ENCODE measurements at regions not wholly inside any gene's neighbourhood (a gene's known extent, or its start where the extent isn't known, plus 50 kb on each side); places are given as distances from the start of the nearest gene placed in this dataset.

GRCh38 chr15:26376243-26376642 is 396.6 kb downstream of the GABRB3 start:
- DNase-seq (ENCODE audit: low read depth): no peak

- DNase-seq (ENCODE audit: low read depth): no peak
Measured at GRCh38 chr15:26374806-26375205, 398.1 kb downstream of the GABRB3 start.

GRCh38 chr15:26372706-26373105 is 400.2 kb downstream of the GABRB3 start:
- DNase-seq (ENCODE audit: low read depth): no peak

GRCh38 chr15:26365077-26365476 is 407.8 kb downstream of the GABRB3 start:
- DNase-seq (ENCODE audit: low read depth): no peak

GRCh38 chr15:26359855-26360254 is 413.0 kb downstream of the GABRB3 start:
- DNase-seq (ENCODE audit: low read depth): no peak

GRCh38 chr15:26358708-26359107 is 414.2 kb downstream of the GABRB3 start:
- no peak for DNase-seq (ENCODE audit: low read depth)

GRCh38 chr15:26357653-26358052 is 415.2 kb downstream of the GABRB3 start:
- no peak for DNase-seq (ENCODE audit: low read depth)

- DNase-seq (ENCODE audit: low read depth): no peak
Measured at GRCh38 chr15:26355472-26356074, 417.3 kb downstream of the GABRB3 start.

GRCh38 chr15:26352909-26353308 is 420.0 kb downstream of the GABRB3 start:
- no peak for DNase-seq (ENCODE audit: low read depth)

GRCh38 chr15:26352406-26352805 is 420.5 kb downstream of the GABRB3 start:
- no peak for DNase-seq (ENCODE audit: low read depth)

- DNase-seq (ENCODE audit: low read depth): no peak
Measured at GRCh38 chr15:26325495-26325894, 447.4 kb downstream of the GABRB3 start.

GRCh38 chr15:26323566-26323965 is 449.3 kb downstream of the GABRB3 start:
- DNase-seq (ENCODE audit: low read depth): no peak

- DNase-seq (ENCODE audit: low read depth): no peak
Measured at GRCh38 chr15:26318689-26319088, 454.2 kb downstream of the GABRB3 start.

- DNase-seq (ENCODE audit: low read depth): no peak
Measured at GRCh38 chr15:26314577-26314976, 451.4 kb upstream of the ATP10A start.

GRCh38 chr15:26311710-26312236 is 448.6 kb upstream of the ATP10A start:
- no peak for DNase-seq (ENCODE audit: low read depth)

- no peak for DNase-seq (ENCODE audit: low read depth)
Measured at GRCh38 chr15:26298659-26299170, 435.6 kb upstream of the ATP10A start.

GRCh38 chr15:26298010-26298658 is 435.0 kb upstream of the ATP10A start:
- DNase-seq (ENCODE audit: low read depth): no peak

GRCh38 chr15:26295336-26296085 is 432.4 kb upstream of the ATP10A start:
- no peak for DNase-seq (ENCODE audit: low read depth)

- DNase-seq (ENCODE audit: low read depth): no peak
Measured at GRCh38 chr15:26294059-26294689, 431.0 kb upstream of the ATP10A start.

- no peak for DNase-seq (ENCODE audit: low read depth)
Measured at GRCh38 chr15:26287381-26287780, 424.3 kb upstream of the ATP10A start.

- no peak for DNase-seq (ENCODE audit: low read depth)
Measured at GRCh38 chr15:26280281-26280680, 417.2 kb upstream of the ATP10A start.

GRCh38 chr15:26261966-26262365 is 398.8 kb upstream of the ATP10A start:
- no peak for DNase-seq (ENCODE audit: low read depth)
